ENCODE measurements at regions not wholly inside any gene's neighbourhood (a gene's known extent, or its start where the extent isn't known, plus 50 kb on each side); places are given as distances from the start of the nearest gene placed in this dataset.

DNA sequence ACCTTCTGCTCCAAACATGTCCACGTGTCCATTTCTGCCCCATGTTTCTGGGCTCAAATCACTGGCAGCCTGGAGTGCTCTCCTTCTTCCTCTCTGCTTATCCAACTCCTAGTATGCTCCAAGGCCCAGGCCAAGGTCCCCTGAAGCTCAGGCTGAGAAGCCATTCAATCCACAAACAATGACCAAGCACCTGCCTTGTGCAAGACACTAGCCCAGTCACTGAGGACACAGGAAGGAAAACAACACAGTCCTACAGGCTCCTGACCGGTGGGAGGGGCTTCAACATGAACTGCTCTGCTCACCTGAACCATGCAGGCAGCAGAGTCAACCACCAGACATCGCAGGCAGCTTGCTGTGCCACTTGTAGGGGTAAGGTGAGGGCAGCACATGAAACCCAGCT lies 93.6 kb downstream of the RPL27A start:
- H3K27me3 ChIP-seq: no peaks in the 10 kb centered on the region
- no peaks in the 10 kb centered on the region for H3K36me3 ChIP-seq
- no peak for DNase-seq
- TF ChIP-seq, protein P1, sequence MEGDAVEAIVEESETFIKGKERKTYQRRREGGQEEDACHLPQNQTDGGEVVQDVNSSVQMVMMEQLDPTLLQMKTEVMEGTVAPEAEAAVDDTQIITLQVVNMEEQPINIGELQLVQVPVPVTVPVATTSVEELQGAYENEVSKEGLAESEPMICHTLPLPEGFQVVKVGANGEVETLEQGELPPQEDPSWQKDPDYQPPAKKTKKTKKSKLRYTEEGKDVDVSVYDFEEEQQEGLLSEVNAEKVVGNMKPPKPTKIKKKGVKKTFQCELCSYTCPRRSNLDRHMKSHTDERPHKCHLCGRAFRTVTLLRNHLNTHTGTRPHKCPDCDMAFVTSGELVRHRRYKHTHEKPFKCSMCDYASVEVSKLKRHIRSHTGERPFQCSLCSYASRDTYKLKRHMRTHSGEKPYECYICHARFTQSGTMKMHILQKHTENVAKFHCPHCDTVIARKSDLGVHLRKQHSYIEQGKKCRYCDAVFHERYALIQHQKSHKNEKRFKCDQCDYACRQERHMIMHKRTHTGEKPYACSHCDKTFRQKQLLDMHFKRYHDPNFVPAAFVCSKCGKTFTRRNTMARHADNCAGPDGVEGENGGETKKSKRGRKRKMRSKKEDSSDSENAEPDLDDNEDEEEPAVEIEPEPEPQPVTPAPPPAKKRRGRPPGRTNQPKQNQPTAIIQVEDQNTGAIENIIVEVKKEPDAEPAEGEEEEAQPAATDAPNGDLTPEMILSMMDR (IDR thresholded peaks at IDR 0.05): no peak
- no peak for TF ChIP-seq POLR2A (IDR thresholded peaks at IDR 0.05)
- peaks cover 43 to 97% (median 78%) of the 10 kb centered on the region in 3 donors for H3K4me1 ChIP-seq
- peak overlapping the region; percentile 72 to 93 (median 85) for H3K27ac ChIP-seq
- H3K4me3 ChIP-seq: no peak overlapping the region
- H3K9me3 ChIP-seq: no peaks in the 10 kb centered on the region
- WGBS, 2 donors: 83 to 84% methylated on average over 2 to 3 of the region's 3 CpGs
- intact Hi-C loops (cut with DNase I): no loop called here

DNA sequence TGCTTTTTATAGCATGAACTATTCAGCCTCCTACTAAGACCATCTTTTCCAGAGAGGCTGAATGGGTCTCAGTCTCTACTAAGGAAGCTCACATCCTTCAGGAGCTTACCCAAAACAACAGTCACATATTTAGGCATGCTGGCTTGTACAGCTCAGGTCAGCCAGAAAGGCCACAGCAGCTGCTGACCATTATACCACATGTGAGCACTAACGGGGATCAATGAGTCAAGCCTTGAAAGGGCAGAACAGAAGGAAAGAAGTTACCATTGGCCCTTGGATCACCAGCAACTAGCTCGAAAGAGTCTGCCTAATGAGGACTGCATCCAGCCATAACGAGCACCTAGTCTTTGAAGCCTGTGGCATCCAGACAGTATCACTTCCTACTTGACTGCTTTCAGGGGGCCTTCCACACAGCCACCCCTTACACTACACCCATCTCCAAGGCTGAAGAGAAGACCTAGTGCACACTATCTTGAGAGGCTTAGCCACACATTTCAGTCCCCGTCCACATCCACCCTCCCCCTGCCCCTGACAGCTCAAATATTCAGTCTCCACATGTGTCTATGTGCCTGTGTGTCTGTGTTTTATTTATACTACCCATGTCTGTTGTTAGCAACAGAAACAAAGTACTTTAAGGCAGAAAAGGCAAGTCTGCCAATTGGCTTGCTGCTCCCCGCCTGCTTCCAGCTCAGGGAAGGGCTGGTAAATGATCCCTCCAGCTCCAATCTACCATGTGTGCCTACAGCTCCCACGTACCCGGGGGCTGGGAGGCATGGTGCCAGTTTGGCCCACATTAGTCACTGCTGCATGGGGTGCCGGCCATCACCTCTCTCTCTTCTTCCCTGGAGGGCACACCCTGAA lies 95.5 kb downstream of the RPL27A start:
- intact Hi-C loops (cut with DNase I): no loop called here
- Histone ChIP-seq H3K9me3 (no peaks in the 10 kb centered on the region), H3K4me3 (no peak overlapping the region), H3K36me3 (no peaks in the 10 kb centered on the region), H3K4me1 (peaks cover 29 to 80% (median 58%) of the 10 kb centered on the region in 3 donors), H3K27me3 (no peaks in the 10 kb centered on the region), H3K27ac (peak overlapping the region; percentile 72 to 88 (median 85))
- no peak for DNase-seq
- no peak for TF ChIP-seq POLR2A (IDR thresholded peaks at IDR 0.05)
- 28 to 31% methylated on average over 8 of the region's 8 CpGs for WGBS, 2 donors

DNA sequence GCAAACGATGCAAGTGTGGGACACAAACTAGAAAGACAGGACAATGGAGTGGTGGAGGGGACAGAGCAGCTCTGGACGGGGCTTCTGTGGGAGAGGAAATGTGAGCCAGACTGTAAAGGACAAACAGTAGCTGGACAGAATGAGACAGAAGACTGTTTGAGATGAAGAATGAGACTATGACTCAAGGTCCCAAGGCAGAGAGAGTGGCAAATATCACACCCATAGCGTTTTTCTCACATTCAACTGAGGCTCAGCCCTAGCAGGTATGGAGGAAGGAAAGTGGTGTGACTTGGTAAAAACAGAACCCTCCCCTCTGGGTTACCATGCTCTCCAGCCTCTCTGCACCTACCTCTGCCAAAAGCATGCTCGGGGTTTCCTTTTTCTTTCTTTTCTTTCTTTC lies 96.5 kb downstream of the RPL27A start:
- DNase-seq: no peak
- no peaks in the 10 kb centered on the region for H3K9me3 ChIP-seq
- H3K4me3 ChIP-seq: no peak overlapping the region
- intact Hi-C loops (cut with DNase I): no loop called here
- H3K27ac ChIP-seq: peak overlapping the region; percentile 72 to 88 (median 85)
- H3K4me1 ChIP-seq: peaks cover 27 to 71% (median 49%) of the 10 kb centered on the region in 3 donors
- H3K36me3 ChIP-seq: no peaks in the 10 kb centered on the region
- TF ChIP-seq, protein P1 (IDR thresholded peaks at IDR 0.05): no peak
- TF ChIP-seq POLR2A (IDR thresholded peaks at IDR 0.05): no peak
- no peaks in the 10 kb centered on the region for H3K27me3 ChIP-seq
- 34 to 39% methylated on average over 4 of the region's 4 CpGs for WGBS, 2 donors

DNA sequence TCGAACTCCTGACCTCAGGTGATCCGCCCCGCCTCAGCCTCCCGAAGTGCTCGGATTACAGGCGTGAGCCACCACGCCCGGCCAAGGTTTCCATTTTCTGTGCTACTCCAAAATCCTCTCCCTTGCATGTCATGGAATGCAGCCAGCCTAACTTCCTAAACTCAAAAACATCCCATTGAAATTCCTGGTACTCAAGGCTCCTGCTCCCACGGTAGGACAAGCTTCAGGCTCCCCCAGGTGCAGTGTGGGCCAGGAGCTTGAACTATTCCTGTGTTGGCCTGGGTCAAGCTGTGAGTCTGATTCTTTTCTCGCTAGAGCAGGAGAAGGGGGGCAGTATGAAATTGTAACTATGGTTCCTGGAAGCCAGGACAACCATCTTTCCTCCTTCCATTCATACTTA lies 97.1 kb downstream of the RPL27A start:
- Histone ChIP-seq H3K27me3 (no peaks in the 10 kb centered on the region), H3K4me1 (peaks cover 22 to 68% (median 42%) of the 10 kb centered on the region in 3 donors), H3K4me3 (no peak overlapping the region), H3K36me3 (no peaks in the 10 kb centered on the region), H3K27ac (peak overlapping the region; percentile 52 to 86 (median 78)), H3K9me3 (no peaks in the 10 kb centered on the region)
- no peak for TF ChIP-seq POLR2A (IDR thresholded peaks at IDR 0.05)
- TF ChIP-seq, protein P1 (IDR thresholded peaks at IDR 0.05): no peak
- intact Hi-C loops (cut with DNase I): no loop called here
- WGBS, 2 donors: 81 to 85% methylated on average over 8 to 10 of the region's 10 CpGs
- DNase-seq: no peak

DNA sequence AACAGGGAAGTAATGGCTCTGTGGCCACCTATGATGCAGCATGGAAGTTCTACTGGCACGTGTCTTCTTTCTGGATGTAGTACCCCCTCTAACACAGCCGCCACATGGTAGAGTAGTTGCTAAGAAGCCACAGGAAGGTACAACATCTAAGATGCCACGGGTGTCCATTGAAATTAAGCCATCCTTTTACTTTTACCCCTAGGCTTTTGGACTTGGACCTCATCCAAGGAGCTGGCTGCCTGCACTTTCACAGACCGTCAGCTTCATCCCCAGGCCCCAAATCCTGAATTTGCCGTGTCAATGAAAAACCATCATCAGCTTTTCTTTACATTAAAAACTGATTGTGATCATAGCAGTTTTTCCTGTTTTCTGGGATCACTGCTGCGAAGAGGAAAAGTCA lies 102.4 kb downstream of the RPL27A start:
- no peaks in the 10 kb centered on the region for H3K27me3 ChIP-seq
- H3K4me3 ChIP-seq: no peak overlapping the region
- 39 to 50% methylated on average over 6 of the region's 6 CpGs for WGBS, 2 donors
- H3K36me3 ChIP-seq: no peaks in the 10 kb centered on the region
- no peak for DNase-seq
- intact Hi-C loops (cut with DNase I): no loop called here
- peaks cover 0 to 50% (median 19%) of the 10 kb centered on the region in 3 donors for H3K4me1 ChIP-seq
- no peaks in the 10 kb centered on the region for H3K9me3 ChIP-seq
- TF ChIP-seq, protein P1 (IDR thresholded peaks at IDR 0.05): no peak
- TF ChIP-seq POLR2A (IDR thresholded peaks at IDR 0.05): no peak
- H3K27ac ChIP-seq: peak overlapping the region in 3 of 4 donors; percentile 39 to 63 (median 60)
